GM12878 (cell line): ENCODE measurements at regions not wholly inside any gene's neighbourhood (a gene's known extent, or its start where the extent isn't known, plus 50 kb on each side); places are given as distances from the start of the nearest gene placed in this dataset.

Source experiments
- ATAC-seq: fragments of 200-7000 bp; cut with Tn5 transposase; 3 replicates; pipeline ENCODE4 v1.9.1; 2020; ENCODE audit warnings: mild to moderate bottlenecking, moderate library complexity
- BruUV-seq: library from RNA; stranded (reverse); fragments of 400-500 nt; replicated peaks from 2 replicates; lab custom pipeline; 2021; lab: Mats Ljungman, UMichigan
- CTCF ChIA-PET: fragments of 300-600 bp; sonication (Branson Sonifier 250); formaldehyde crosslinking; extraction: SDS; loops from one replicate; lab custom pipeline; 2021; ENCODE audit warnings: inconsistent platforms; lab: Yijun Ruan, JAX
- POLR2A ChIA-PET: fragments of 350-600 bp; formaldehyde crosslinking; extraction: SDS; loops from one replicate; lab custom pipeline; 2021; ENCODE audit warnings: inconsistent platforms; lab: Charles Lee
- RAD21 ChIA-PET: fragments of 300-600 bp; sonication (Branson Sonifier 250); formaldehyde crosslinking; loops from one replicate; lab custom pipeline; 2023; ENCODE audit warnings: antibody characterized with exemption; ENCODE audit not compliant: unreplicated experiment; lab: Charles Lee
- SMC1A ChIA-PET: fragments of 300-600 bp; sonication (Branson Sonifier 250); formaldehyde crosslinking; loops from one replicate; lab custom pipeline; 2023; ENCODE audit not compliant: unreplicated experiment, uncharacterized antibody; lab: Charles Lee
- DNase-seq: peaks from one replicate; pipeline ENCODE4 v3.0.0-alpha.2; 2011; ENCODE audit warnings: low read depth, low spot score
- FAIRE-seq: peaks from 3 replicates; lab custom pipeline; 2011; peaks lifted over from hg19 to GRCh38; lab: Jason Lieb, UNC
- H2AFZ ChIP-seq: 2 replicates; pipeline ENCODE4 v1.6.0; 2011; ENCODE audit warnings: low read depth, low read length, control low read depth; ENCODE audit not compliant: control insufficient read depth
- H3K27ac ChIP-seq: 2 replicates; pipeline ENCODE4 v1.5.1; 2011; ENCODE audit warnings: control low read depth; ENCODE audit not compliant: control insufficient read depth, insufficient read depth
- H3K27me3 ChIP-seq, 2 experiments: replicated peaks in 1 of 2; 2 replicates each; pipeline versions ENCODE4 v1.6.0 to v1.6.1; 2011; ENCODE audit warnings: low read length in 1 of 2; ENCODE audit not compliant: control insufficient read depth in 2 of 2, insufficient read depth in 2 of 2
- H3K36me3 ChIP-seq, 2 experiments: 2 replicates each; pipeline ENCODE4 v1.5.1; 2011; ENCODE audit warnings: low read length in 1 of 2; ENCODE audit not compliant: control insufficient read depth in 2 of 2, insufficient read depth in 2 of 2
- H3K4me1 ChIP-seq: 2 replicates; pipeline ENCODE4 v1.6.1; 2011; ENCODE audit warnings: mild to moderate bottlenecking, low read length, moderate library complexity, mixed read lengths; ENCODE audit not compliant: control insufficient read depth, insufficient read depth
- H3K4me2 ChIP-seq: 2 replicates; pipeline ENCODE4 v1.6.0; 2011; ENCODE audit warnings: control low read depth; ENCODE audit not compliant: control insufficient read depth, insufficient read depth
- H3K4me3 ChIP-seq: fragments of 200-600 bp; sonication (generic); 2 replicates; pipeline ENCODE4 v1.5.1; 2016
- H3K79me2 ChIP-seq: 2 replicates; pipeline ENCODE4 v1.6.0; 2011; ENCODE audit warnings: low read length; ENCODE audit not compliant: control insufficient read depth, insufficient read depth
- H3K9ac ChIP-seq: 2 replicates; pipeline ENCODE4 v1.8.0; 2011; ENCODE audit warnings: low read length, control low read depth, mixed read lengths; ENCODE audit not compliant: control insufficient read depth, insufficient read depth
- H3K9me3 ChIP-seq: replicated peaks from 3 replicates; pipeline ENCODE4 v1.5.1; 2011; ENCODE audit warnings: mild to moderate bottlenecking, low read length; ENCODE audit not compliant: control insufficient read depth, insufficient read depth
- H4K20me1 ChIP-seq: 2 replicates; pipeline ENCODE4 v1.6.0; 2011; ENCODE audit not compliant: control insufficient read depth, insufficient read depth
- CEBPB ChIP-seq, 2 experiments: fragments of 150-350 bp in 1 of 2; IDR thresholded peaks; 2 replicates each; pipeline ENCODE4 v1.6.1; 2012 to 2014; ENCODE audit warnings: low read depth in 2 of 2, low read length in 2 of 2, borderline replicate concordance in 1 of 2, inconsistent platforms in 1 of 2
- HDAC2 ChIP-seq: fragments of 200-600 bp; sonication (generic); IDR thresholded peaks from 2 replicates; pipeline ENCODE4 v1.6.1; 2017
- KDM1A ChIP-seq: fragments of 200-600 bp; sonication (generic); IDR thresholded peaks from 2 replicates; pipeline ENCODE4 v1.6.1; 2016; ENCODE audit warnings: borderline replicate concordance
- MYC ChIP-seq: IDR thresholded peaks from 2 replicates; pipeline ENCODE4 v1.6.1; 2011; ENCODE audit warnings: mild to moderate bottlenecking, low read length, moderate library complexity, inconsistent platforms; ENCODE audit not compliant: insufficient read depth, insufficient replicate concordance, insufficient read length, severe bottlenecking
- RAD51 ChIP-seq: fragments of 450-650 bp; IDR thresholded peaks from 2 replicates; pipeline ENCODE4 v1.6.1; 2016; ENCODE audit warnings: moderate library complexity, mild to moderate bottlenecking, inconsistent platforms
- ZNF274 ChIP-seq: IDR thresholded peaks from one replicate; pipeline ENCODE4 v1.8.0; 2011; ENCODE audit not compliant: insufficient read length, insufficient read depth
- WGBS: methylation state at CpG from one replicate; pipeline ENCODE4 v1.1.6; 2016; ENCODE audit warnings: low lambda C conversion rate; ENCODE audit not compliant: insufficient replicate concordance, insufficient coverage; ENCODE audit errors: missing lambda C conversion rate; 5-methylcytosine and 5-hydroxymethylcytosine counted together
- in situ Hi-C: fragments of 300-500 bp; cut with MboI; formaldehyde crosslinking; loops from 9 replicates; pipeline ENCODE4 v1.14.3; 2018; ENCODE audit warnings: mixed read lengths
- intact Hi-C: fragments of 100-400 bp; cut with micrococcal nuclease; formaldehyde crosslinking; loops from one replicate; pipeline ENCODE4 v1.14.2; 2022; ENCODE audit not compliant: unreplicated experiment
- TF ChIP-seq, protein P1 (sequence below): fragments of 450-650 bp; IDR thresholded peaks from 2 replicates; pipeline ENCODE4 v1.6.1; 2017; ENCODE audit warnings: mild to moderate bottlenecking, moderate library complexity
- TF ChIP-seq, protein P2 (sequence below): fragments of 450-650 bp; IDR thresholded peaks from 2 replicates; pipeline ENCODE4 v1.6.1; 2016; ENCODE audit warnings: mild to moderate bottlenecking

DNA sequence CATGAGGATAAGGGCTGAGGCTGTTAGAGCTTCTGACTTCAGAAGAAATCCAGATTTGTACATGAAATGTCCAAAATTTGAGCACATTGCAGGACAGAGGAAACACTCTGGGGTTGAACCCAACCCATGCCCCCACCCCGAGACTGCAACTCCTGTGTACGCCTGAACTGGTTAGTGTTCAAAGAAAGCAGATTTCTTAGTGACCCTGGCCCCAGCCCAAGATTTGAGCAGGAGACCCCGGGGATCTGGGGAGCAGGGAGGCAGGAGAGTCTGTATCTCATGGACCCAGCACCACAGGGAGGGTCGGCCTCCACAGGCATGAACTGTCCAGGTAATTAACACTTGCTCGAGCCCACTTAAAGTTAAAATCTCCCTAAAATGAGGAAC, 69.3 kb upstream of the WNT7B start:
- ChIA-PET POLR2A (no interaction called here), RAD21 (interaction anchor here (0.6 kb wide), 1 partner anchor 106 kb away, joined by 3 read pairs; no protein-coding TSS in a partner anchor), CTCF (no interaction called here), SMC1A (no interaction called here)
- peaks cover 0 to 5% of the 10 kb centered on the region in 2 experiments; a peak in 3 of 4 replicates for H3K27me3 ChIP-seq
- no peaks in the 10 kb centered on the region; the same call in 1 of the 2 replicates for H4K20me1 ChIP-seq
- no peak overlapping the region for H3K27ac ChIP-seq
- ATAC-seq (no peak), FAIRE-seq (no peak), DNase-seq (no peak)
- H3K4me3 ChIP-seq, result no peak overlapping the region
- H3K79me2 ChIP-seq, result no peaks in the 10 kb centered on the region
- no peaks in the 10 kb centered on the region for H3K36me3 ChIP-seq
- no peak overlapping the region for H2AFZ ChIP-seq
- in situ Hi-C loops, result no loop called here
- no peak overlapping the region for H3K4me2 ChIP-seq
- intact Hi-C loops, result no loop called here
- H3K9ac ChIP-seq, result no peak overlapping the region
- no peaks in the 10 kb centered on the region for H3K4me1 ChIP-seq
- H3K9me3 ChIP-seq, result no peaks in the 10 kb centered on the region
- no peak for TF ChIP-seq ZNF274
- TF ChIP-seq MYC, result no peak
- TF ChIP-seq, protein P1, sequence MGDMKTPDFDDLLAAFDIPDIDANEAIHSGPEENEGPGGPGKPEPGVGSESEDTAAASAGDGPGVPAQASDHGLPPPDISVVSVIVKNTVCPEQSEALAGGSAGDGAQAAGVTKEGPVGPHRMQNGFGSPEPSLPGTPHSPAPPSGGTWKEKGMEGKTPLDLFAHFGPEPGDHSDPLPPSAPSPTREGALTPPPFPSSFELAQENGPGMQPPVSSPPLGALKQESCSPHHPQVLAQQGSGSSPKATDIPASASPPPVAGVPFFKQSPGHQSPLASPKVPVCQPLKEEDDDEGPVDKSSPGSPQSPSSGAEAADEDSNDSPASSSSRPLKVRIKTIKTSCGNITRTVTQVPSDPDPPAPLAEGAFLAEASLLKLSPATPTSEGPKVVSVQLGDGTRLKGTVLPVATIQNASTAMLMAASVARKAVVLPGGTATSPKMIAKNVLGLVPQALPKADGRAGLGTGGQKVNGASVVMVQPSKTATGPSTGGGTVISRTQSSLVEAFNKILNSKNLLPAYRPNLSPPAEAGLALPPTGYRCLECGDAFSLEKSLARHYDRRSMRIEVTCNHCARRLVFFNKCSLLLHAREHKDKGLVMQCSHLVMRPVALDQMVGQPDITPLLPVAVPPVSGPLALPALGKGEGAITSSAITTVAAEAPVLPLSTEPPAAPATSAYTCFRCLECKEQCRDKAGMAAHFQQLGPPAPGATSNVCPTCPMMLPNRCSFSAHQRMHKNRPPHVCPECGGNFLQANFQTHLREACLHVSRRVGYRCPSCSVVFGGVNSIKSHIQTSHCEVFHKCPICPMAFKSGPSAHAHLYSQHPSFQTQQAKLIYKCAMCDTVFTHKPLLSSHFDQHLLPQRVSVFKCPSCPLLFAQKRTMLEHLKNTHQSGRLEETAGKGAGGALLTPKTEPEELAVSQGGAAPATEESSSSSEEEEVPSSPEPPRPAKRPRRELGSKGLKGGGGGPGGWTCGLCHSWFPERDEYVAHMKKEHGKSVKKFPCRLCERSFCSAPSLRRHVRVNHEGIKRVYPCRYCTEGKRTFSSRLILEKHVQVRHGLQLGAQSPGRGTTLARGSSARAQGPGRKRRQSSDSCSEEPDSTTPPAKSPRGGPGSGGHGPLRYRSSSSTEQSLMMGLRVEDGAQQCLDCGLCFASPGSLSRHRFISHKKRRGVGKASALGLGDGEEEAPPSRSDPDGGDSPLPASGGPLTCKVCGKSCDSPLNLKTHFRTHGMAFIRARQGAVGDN, result no peak
- TF ChIP-seq HDAC2, result no peak
- no peak for TF ChIP-seq RAD51
- no peak for TF ChIP-seq CEBPB (IDR thresholded peaks at IDR 0.05; ENCODE audit: borderline replicate concordance in 1 of 2, low read depth in 2 of 2, low read length in 2 of 2)
- no peak for TF ChIP-seq KDM1A
- TF ChIP-seq, protein P2, sequence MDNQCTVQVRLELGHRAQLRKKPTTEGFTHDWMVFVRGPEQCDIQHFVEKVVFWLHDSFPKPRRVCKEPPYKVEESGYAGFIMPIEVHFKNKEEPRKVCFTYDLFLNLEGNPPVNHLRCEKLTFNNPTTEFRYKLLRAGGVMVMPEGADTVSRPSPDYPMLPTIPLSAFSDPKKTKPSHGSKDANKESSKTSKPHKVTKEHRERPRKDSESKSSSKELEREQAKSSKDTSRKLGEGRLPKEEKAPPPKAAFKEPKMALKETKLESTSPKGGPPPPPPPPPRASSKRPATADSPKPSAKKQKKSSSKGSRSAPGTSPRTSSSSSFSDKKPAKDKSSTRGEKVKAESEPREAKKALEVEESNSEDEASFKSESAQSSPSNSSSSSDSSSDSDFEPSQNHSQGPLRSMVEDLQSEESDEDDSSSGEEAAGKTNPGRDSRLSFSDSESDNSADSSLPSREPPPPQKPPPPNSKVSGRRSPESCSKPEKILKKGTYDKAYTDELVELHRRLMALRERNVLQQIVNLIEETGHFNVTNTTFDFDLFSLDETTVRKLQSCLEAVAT, result no peak
- 56% methylated on average over 5 of the region's 5 CpGs for WGBS
- no TSS peak for BruUV-seq
